ENCODE measurements at regions not wholly inside any gene's neighbourhood (a gene's known extent, or its start where the extent isn't known, plus 50 kb on each side); places are given as distances from the start of the nearest gene placed in this dataset.

- TF ChIP-seq CTCF (IDR thresholded peaks at IDR 0.05) (no peak), EZH2 (IDR thresholded peaks at IDR 0.05; ENCODE audit: borderline replicate concordance, insufficient read depth, low read depth, low read length, poor library complexity, severe bottlenecking) (no peak)
These were observed 875.2 kb downstream of the BRD1 start for GRCh38 chr22:48952256-48953102.
